H9 (cell line): ENCODE measurements at regions not wholly inside any gene's neighbourhood (a gene's known extent, or its start where the extent isn't known, plus 50 kb on each side); places are given as distances from the start of the nearest gene placed in this dataset.

Experiments used
- DNase-seq: peaks from one replicate; pipeline ENCODE4 v3.0.0-alpha.2; 2017
- H2AFZ ChIP-seq: one replicate; pipeline ENCODE4 v1.6.1; 2013; ENCODE audit warnings: mild to moderate bottlenecking, low read length, control low read depth, moderate library complexity
- H2AK5ac ChIP-seq: 2 replicates; pipeline ENCODE4 v1.6.1; 2013; ENCODE audit warnings: low read length, control low read depth, mixed read lengths; ENCODE audit not compliant: insufficient read length
- H2BK120ac ChIP-seq: one replicate; pipeline ENCODE4 v1.6.1; 2013; ENCODE audit warnings: low read depth, mild to moderate bottlenecking, low read length, control low read depth, inconsistent platforms; ENCODE audit not compliant: poor library complexity, severe bottlenecking
- H2BK12ac ChIP-seq: 2 replicates; pipeline ENCODE4 v1.6.1; 2013; ENCODE audit warnings: low read length, control low read depth, mixed read lengths, low read depth; ENCODE audit not compliant: insufficient read length
- H2BK15ac ChIP-seq: 2 replicates; pipeline ENCODE4 v1.6.1; 2013; ENCODE audit warnings: low read depth, low read length, control low read depth
- H2BK20ac ChIP-seq: one replicate; pipeline ENCODE4 v1.6.1; 2013; ENCODE audit warnings: low read depth, mild to moderate bottlenecking, low read length, control low read depth, inconsistent platforms; ENCODE audit not compliant: poor library complexity, severe bottlenecking
- H2BK5ac ChIP-seq: 2 replicates; pipeline ENCODE4 v1.6.1; 2013; ENCODE audit warnings: low read length, control low read depth, mixed read lengths; ENCODE audit not compliant: insufficient read length
- H3K14ac ChIP-seq: 2 replicates; pipeline ENCODE4 v1.6.1; 2013; ENCODE audit warnings: low read length, control low read depth; ENCODE audit not compliant: insufficient read depth
- H3K18ac ChIP-seq: 2 replicates; pipeline ENCODE4 v1.6.1; 2013; ENCODE audit warnings: low read depth, mild to moderate bottlenecking, mixed read lengths, low read length, control low read depth; ENCODE audit not compliant: insufficient read length
- H3K23ac ChIP-seq: 2 replicates; pipeline ENCODE4 v1.6.1; 2013; ENCODE audit warnings: low read length, control low read depth, mixed read lengths, low read depth; ENCODE audit not compliant: insufficient read length
- H3K23me2 ChIP-seq: 2 replicates; pipeline ENCODE4 v1.6.1; 2013; ENCODE audit warnings: low read depth, mild to moderate bottlenecking, mixed read lengths, low read length, control low read depth; ENCODE audit not compliant: insufficient read length, poor library complexity, severe bottlenecking
- H3K27ac ChIP-seq: 2 replicates; pipeline ENCODE4 v1.5.1; 2013; ENCODE audit warnings: low read length, control low read depth, mixed read lengths, low read depth; ENCODE audit not compliant: insufficient read length
- H3K27me3 ChIP-seq: 2 replicates; pipeline ENCODE4 v1.6.1; 2013; ENCODE audit warnings: low read length, control low read depth, inconsistent platforms; ENCODE audit not compliant: insufficient read depth
- H3K4ac ChIP-seq: 2 replicates; pipeline ENCODE4 v1.6.1; 2013; ENCODE audit warnings: low read depth, mild to moderate bottlenecking, control low read depth, inconsistent platforms, low read length, moderate library complexity
- H3K4me1 ChIP-seq: 2 replicates; pipeline ENCODE4 v1.6.1; 2013; ENCODE audit warnings: low read length, control low read depth, inconsistent platforms; ENCODE audit not compliant: insufficient read depth
- H3K4me2 ChIP-seq: 2 replicates; pipeline ENCODE4 v1.6.1; 2013; ENCODE audit warnings: low read length, control low read depth, mixed read lengths; ENCODE audit not compliant: insufficient read length, insufficient read depth
- H3K56ac ChIP-seq: 2 replicates; pipeline ENCODE4 v1.6.1; 2013; ENCODE audit warnings: low read depth, mild to moderate bottlenecking, mixed read lengths, low read length, control low read depth; ENCODE audit not compliant: insufficient read length
- H3K79me1 ChIP-seq: 2 replicates; pipeline ENCODE4 v1.6.1; 2013; ENCODE audit warnings: low read depth, mild to moderate bottlenecking, moderate library complexity, low read length, control low read depth, inconsistent platforms; ENCODE audit not compliant: insufficient read depth, poor library complexity, severe bottlenecking
- H3K79me2 ChIP-seq: 2 replicates; pipeline ENCODE4 v1.6.1; 2013; ENCODE audit warnings: low read length, control low read depth, inconsistent platforms; ENCODE audit not compliant: insufficient read depth
- H3K9ac ChIP-seq: 2 replicates; pipeline ENCODE4 v1.6.1; 2013; ENCODE audit warnings: low read length, control low read depth, mixed read lengths; ENCODE audit not compliant: insufficient read length; ENCODE audit errors: extremely low read depth
- H3K9me3 ChIP-seq: one replicate; pipeline ENCODE4 v1.6.1; 2013; ENCODE audit warnings: low read depth, low read length, inconsistent platforms; ENCODE audit not compliant: control insufficient read depth
- H3T11ph ChIP-seq: one replicate; pipeline ENCODE4 v1.6.1; 2013; ENCODE audit warnings: mild to moderate bottlenecking, low read length, control low read depth, inconsistent platforms
- H4K20me1 ChIP-seq: one replicate; pipeline ENCODE4 v1.6.1; 2013; ENCODE audit not compliant: control insufficient read depth, insufficient read length, insufficient read depth
- H4K5ac ChIP-seq: 2 replicates; pipeline ENCODE4 v1.6.1; 2013; ENCODE audit warnings: low read depth, mild to moderate bottlenecking, mixed read lengths, low read length, control low read depth; ENCODE audit not compliant: insufficient read length
- H4K8ac ChIP-seq: replicated peaks from 2 replicates; pipeline ENCODE4 v1.6.1; 2013; ENCODE audit warnings: low read length, control low read depth, mixed read lengths, low read depth; ENCODE audit not compliant: insufficient read length
- H4K91ac ChIP-seq: 2 replicates; pipeline ENCODE4 v1.6.1; 2013; ENCODE audit warnings: low read depth, mild to moderate bottlenecking, moderate library complexity, mixed read lengths, low read length, control low read depth; ENCODE audit not compliant: insufficient read length
- H3K27ac Mint-ChIP-seq, 3 experiments: 2 replicates in 2 of 3; 3 replicates in 1 of 3; pipeline ENCODE4 v1.8.0; 2020 to 2021; ENCODE audit warnings: mixed read lengths in 3 of 3, mild to moderate bottlenecking in 1 of 3, moderate library complexity in 1 of 3
- H3K27me3 Mint-ChIP-seq: 2 replicates; pipeline ENCODE4 v1.8.0; 2021; ENCODE audit warnings: low read depth, mild to moderate bottlenecking, moderate library complexity, mixed read lengths
- H3K36me3 Mint-ChIP-seq, 3 experiments: 2 replicates in 2 of 3; 3 replicates in 1 of 3; pipeline ENCODE4 v1.8.0; 2020 to 2021; ENCODE audit warnings: low read depth in 3 of 3, mixed read lengths in 3 of 3; ENCODE audit not compliant: insufficient read depth in 1 of 3
- H3K4me1 Mint-ChIP-seq, 2 experiments: 2 replicates each; pipeline ENCODE4 v1.8.0; 2020; ENCODE audit warnings: mixed read lengths in 2 of 2
- H3K4me3 Mint-ChIP-seq, 2 experiments: 2 replicates in 1 of 2; 3 replicates in 1 of 2; pipeline ENCODE4 v1.8.0; 2020 to 2021; ENCODE audit warnings: mild to moderate bottlenecking in 2 of 2, mixed read lengths in 2 of 2, moderate library complexity in 1 of 2
- H3K9me3 Mint-ChIP-seq, 2 experiments: 2 replicates in 1 of 2; 3 replicates in 1 of 2; pipeline ENCODE4 v1.8.0; 2020; ENCODE audit warnings: mild to moderate bottlenecking in 2 of 2, mixed read lengths in 2 of 2, moderate library complexity in 1 of 2
- CTCF ChIP-seq: fragments of 200-600 bp; sonication (generic); conservative IDR thresholded peaks from 3 replicates; pipeline ENCODE4 v1.8.0; 2021; ENCODE audit warnings: antibody characterized with exemption, mild to moderate bottlenecking
- WGBS: extraction: QIAGEN DNeasy Blood & Tissue Kit; methylation state at CpG from one replicate; pipeline ENCODE4 v1.1.7; 2013; ENCODE audit warnings: missing lambda C conversion rate, low lambda C conversion rate, mixed read lengths; ENCODE audit not compliant: insufficient read length; ENCODE audit errors: extremely low coverage; 5-methylcytosine and 5-hydroxymethylcytosine counted together

DNA sequence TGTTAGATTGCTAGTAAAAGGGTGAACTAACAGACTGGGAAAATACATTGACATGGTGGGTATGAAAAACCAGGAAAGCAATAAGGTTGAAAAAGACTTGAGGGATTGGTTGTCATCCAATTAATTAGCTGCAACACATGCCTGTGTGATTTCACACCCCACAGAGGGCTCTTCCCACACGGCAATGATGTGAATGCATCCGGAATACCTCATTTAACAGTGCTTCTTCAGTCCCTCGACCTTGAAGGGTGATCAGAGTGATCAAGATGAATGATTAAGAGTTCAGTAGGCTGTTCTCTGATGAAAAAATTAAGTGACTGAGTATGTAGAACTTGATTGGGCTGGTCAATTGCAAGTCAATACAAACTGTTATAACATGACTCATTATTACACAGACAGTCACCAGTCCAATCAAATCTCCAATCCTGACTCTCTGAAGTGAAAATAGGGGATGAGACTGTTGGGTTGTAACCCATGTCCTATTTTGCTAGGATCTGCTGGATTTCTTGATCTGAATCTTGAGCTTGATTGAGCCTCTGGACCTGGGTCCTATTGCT, 924.9 kb upstream of the FAM98A start:
- Histone ChIP-seq H2AFZ (no peak overlapping the region), H2BK15ac (no peak overlapping the region), H3K18ac (no peak overlapping the region), H3K27ac (no peak overlapping the region), H2BK120ac (no peak overlapping the region), H3K4me2 (no peak overlapping the region), H4K5ac (no peak overlapping the region), H3K27me3 (no peaks in the 10 kb centered on the region), H3K79me2 (no peaks in the 10 kb centered on the region), H3K9ac (no peak overlapping the region), H2BK12ac (no peak overlapping the region), H2BK20ac (no peak overlapping the region), H2AK5ac (no peak overlapping the region), H3K4me1 (no peaks in the 10 kb centered on the region), H3K14ac (no peak overlapping the region), H3K23ac (no peak overlapping the region), H4K20me1 (no peaks in the 10 kb centered on the region), H4K91ac (no peak overlapping the region), H4K8ac (no peak overlapping the region), H3T11ph (no peak overlapping the region), H3K79me1 (no peaks in the 10 kb centered on the region), H3K4ac (no peak overlapping the region), H3K9me3 (no peaks in the 10 kb centered on the region), H2BK5ac (no peak overlapping the region), H3K56ac (no peak overlapping the region), H3K23me2 (no peaks in the 10 kb centered on the region)
- no peak for TF ChIP-seq CTCF
- WGBS, result no CpG with 5 or more reads among the region's 3 CpGs
- Mint-ChIP-seq H3K27ac (no peak overlapping the region), H3K36me3 (peaks cover 0 to 13% (median 7%) of the 10 kb centered on the region in 3 experiments; a peak in 3 of 7 replicates), H3K4me1 (no peaks in the 10 kb centered on the region), H3K27me3 (no peaks in the 10 kb centered on the region), H3K9me3 (peaks cover 11 to 12% of the 10 kb centered on the region in 2 experiments), H3K4me3 (no peak overlapping the region)
- DNase-seq, result no peak
